ENCODE measurements at regions not wholly inside any gene's neighbourhood (a gene's known extent, or its start where the extent isn't known, plus 50 kb on each side); places are given as distances from the start of the nearest gene placed in this dataset.
"Not testable (repeated sequence)": the region's sequence is repeated elsewhere in the genome, so short reads cannot be mapped to it uniquely, and the experiment has no call there.

GRCh38 chr21:14753466-14754258 is 207.5 kb upstream of the SAMSN1 start:
- FAIRE-seq: no peak

- FAIRE-seq: no peak
Measured at GRCh38 chr21:14753069-14753465, 207.0 kb upstream of the SAMSN1 start.

GRCh38 chr21:14752345-14752909 is 206.3 kb upstream of the SAMSN1 start:
- FAIRE-seq: peak; percentile 26

GRCh38 chr21:14751602-14752344 is 205.7 kb upstream of the SAMSN1 start:
- FAIRE-seq: peak; percentile 48

- FAIRE-seq: no peak
Measured at GRCh38 chr21:14751011-14751410, 204.9 kb upstream of the SAMSN1 start.

- FAIRE-seq: no peak
Measured at GRCh38 chr21:14750041-14750440, 203.9 kb upstream of the SAMSN1 start.

GRCh38 chr21:14748662-14749061 is 202.5 kb upstream of the SAMSN1 start:
- no peak for FAIRE-seq

- no peak for FAIRE-seq
Measured at GRCh38 chr21:14744368-14744767, 198.3 kb upstream of the SAMSN1 start.

- no peak for FAIRE-seq
Measured at GRCh38 chr21:14742119-14742518, 196.0 kb upstream of the SAMSN1 start.

- no peak for FAIRE-seq
Measured at GRCh38 chr21:14741256-14741655, 195.1 kb upstream of the SAMSN1 start.

- no peak for FAIRE-seq
Measured at GRCh38 chr21:14740692-14741091, 194.6 kb upstream of the SAMSN1 start.

GRCh38 chr21:14740116-14740515 is 194.0 kb upstream of the SAMSN1 start:
- FAIRE-seq: no peak

- no peak for FAIRE-seq
Measured at GRCh38 chr21:14739590-14739989, 193.5 kb upstream of the SAMSN1 start.

- FAIRE-seq: not testable (repeated sequence)
Measured at GRCh38 chr21:14738576-14738975, 192.5 kb upstream of the SAMSN1 start.

- peak; percentile 58 for FAIRE-seq
Measured at GRCh38 chr21:14737922-14738321, 191.8 kb upstream of the SAMSN1 start.

- FAIRE-seq: no peak
Measured at GRCh38 chr21:14737284-14737691, 191.2 kb upstream of the SAMSN1 start.

- no peak for FAIRE-seq
Measured at GRCh38 chr21:14736672-14737071, 190.6 kb upstream of the SAMSN1 start.

GRCh38 chr21:14736162-14736561 is 190.0 kb upstream of the SAMSN1 start:
- no peak for FAIRE-seq

- FAIRE-seq: no peak
Measured at GRCh38 chr21:14734833-14735232, 188.7 kb upstream of the SAMSN1 start.

- FAIRE-seq: no peak
Measured at GRCh38 chr21:14734191-14734590, 188.1 kb upstream of the SAMSN1 start.

GRCh38 chr21:14725219-14725618 is 179.1 kb upstream of the SAMSN1 start:
- FAIRE-seq: peak; percentile 77

- FAIRE-seq: no peak
Measured at GRCh38 chr21:14722841-14723483, 176.8 kb upstream of the SAMSN1 start.

GRCh38 chr21:14720237-14720636 is 174.1 kb upstream of the SAMSN1 start:
- no peak for FAIRE-seq
